ENCODE measurements at regions not wholly inside any gene's neighbourhood (a gene's known extent, or its start where the extent isn't known, plus 50 kb on each side); places are given as distances from the start of the nearest gene placed in this dataset.

DNA sequence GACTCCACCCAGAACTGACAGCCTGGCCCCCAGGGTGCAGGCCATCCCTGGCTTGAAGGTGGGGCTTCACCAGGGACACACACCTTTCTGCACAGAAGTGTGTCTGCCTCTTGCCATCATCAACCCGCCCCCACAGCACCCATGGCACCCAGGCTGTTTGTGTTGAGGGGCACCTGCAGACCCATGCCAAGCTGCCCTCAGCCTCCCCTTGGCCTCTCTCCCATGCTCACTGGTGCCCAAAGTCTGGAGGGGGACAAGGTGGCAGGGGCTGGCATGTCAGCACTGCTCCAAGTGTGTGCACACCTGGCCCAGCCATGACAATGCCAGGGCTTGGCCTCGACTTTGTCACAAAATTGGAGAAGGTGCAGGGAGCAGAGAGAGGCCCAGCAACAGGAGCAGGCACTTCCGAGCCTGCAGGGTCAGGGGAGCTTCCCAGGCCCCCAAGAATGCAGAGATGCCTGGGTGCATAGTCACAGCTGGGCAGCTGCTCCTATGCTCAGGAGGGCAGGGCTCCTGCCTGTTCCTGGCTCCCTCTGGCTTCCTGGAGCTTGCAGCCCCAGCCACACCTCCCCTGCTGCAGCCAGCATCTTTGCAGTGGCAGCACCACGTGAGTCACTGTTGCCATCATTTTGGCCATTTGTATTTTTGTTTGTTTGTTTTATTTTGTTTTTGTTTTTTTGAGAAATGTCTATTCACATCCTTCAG lies 280.6 kb upstream of the UBE2E3 start:
- Mint-ChIP-seq H3K4me1 (no peaks in the 10 kb centered on the region), H3K4me3 (no peak overlapping the region), H3K9me3 (no peaks in the 10 kb centered on the region), H3K27me3 (ENCODE audit: low read depth in 2 of 2) (no peaks in the 10 kb centered on the region), H3K36me3 (no peaks in the 10 kb centered on the region), H3K27ac (no peak overlapping the region)
- intact Hi-C loops (cut with micrococcal nuclease), result loop anchor here (10.0 kb wide), 1 partner anchor 95 kb away; no protein-coding TSS in a partner anchor
- no peak overlapping the region for H3K4me3 ChIP-seq (ENCODE audit: low read length)
- no peak overlapping the region for H3K27ac ChIP-seq (ENCODE audit: low read length)
- DNase-seq (no peak), ATAC-seq (no peak)
- H3K36me3 ChIP-seq (ENCODE audit: control insufficient read depth, insufficient read depth, low read length), result no peaks in the 10 kb centered on the region
- H3K4me1 ChIP-seq (ENCODE audit: control insufficient read depth, insufficient read depth, low read length), result no peaks in the 10 kb centered on the region
- H3K27me3 ChIP-seq (ENCODE audit: control insufficient read depth, insufficient read depth, low read length), result no peaks in the 10 kb centered on the region
- TF ChIP-seq, protein P1, sequence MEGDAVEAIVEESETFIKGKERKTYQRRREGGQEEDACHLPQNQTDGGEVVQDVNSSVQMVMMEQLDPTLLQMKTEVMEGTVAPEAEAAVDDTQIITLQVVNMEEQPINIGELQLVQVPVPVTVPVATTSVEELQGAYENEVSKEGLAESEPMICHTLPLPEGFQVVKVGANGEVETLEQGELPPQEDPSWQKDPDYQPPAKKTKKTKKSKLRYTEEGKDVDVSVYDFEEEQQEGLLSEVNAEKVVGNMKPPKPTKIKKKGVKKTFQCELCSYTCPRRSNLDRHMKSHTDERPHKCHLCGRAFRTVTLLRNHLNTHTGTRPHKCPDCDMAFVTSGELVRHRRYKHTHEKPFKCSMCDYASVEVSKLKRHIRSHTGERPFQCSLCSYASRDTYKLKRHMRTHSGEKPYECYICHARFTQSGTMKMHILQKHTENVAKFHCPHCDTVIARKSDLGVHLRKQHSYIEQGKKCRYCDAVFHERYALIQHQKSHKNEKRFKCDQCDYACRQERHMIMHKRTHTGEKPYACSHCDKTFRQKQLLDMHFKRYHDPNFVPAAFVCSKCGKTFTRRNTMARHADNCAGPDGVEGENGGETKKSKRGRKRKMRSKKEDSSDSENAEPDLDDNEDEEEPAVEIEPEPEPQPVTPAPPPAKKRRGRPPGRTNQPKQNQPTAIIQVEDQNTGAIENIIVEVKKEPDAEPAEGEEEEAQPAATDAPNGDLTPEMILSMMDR (IDR thresholded peaks at IDR 0.05), result no peak
- no peaks in the 10 kb centered on the region for H3K9me3 ChIP-seq (ENCODE audit: control insufficient read depth, insufficient read depth, low read length)
- whole genome bisulfite sequencing (ENCODE audit: insufficient coverage), result 82% methylated on average over 3 of the region's 4 CpGs

DNA sequence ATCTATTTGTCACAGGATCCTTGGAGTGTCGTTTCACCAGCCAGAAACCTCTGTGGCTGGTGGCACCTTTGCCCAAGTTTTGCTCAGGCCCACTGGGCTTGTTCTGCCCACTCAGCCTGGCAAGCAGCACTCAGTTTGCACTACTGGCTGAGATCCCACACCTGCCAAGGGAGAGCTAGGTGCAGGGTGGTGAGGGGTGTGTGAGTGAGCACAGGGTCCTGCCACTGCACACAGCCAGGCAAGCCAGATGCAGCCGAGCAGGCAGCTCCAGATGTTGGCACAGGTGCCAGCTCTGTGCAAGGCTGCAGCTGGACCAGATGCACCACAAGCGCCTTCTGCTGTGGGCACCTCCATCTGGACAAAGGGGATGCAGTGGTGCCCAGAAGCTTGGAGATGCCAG lies 281.7 kb upstream of the UBE2E3 start:
- WGBS (ENCODE audit: insufficient coverage), result 80% methylated on average over 3 of the region's 3 CpGs
- Mint-ChIP-seq H3K4me1 (no peaks in the 10 kb centered on the region), H3K4me3 (no peak overlapping the region), H3K27me3 (ENCODE audit: low read depth in 2 of 2) (no peaks in the 10 kb centered on the region), H3K36me3 (no peaks in the 10 kb centered on the region), H3K9me3 (no peaks in the 10 kb centered on the region), H3K27ac (no peak overlapping the region)
- Histone ChIP-seq H3K4me1 (ENCODE audit: control insufficient read depth, insufficient read depth, low read length) (no peaks in the 10 kb centered on the region), H3K36me3 (ENCODE audit: control insufficient read depth, insufficient read depth, low read length) (no peaks in the 10 kb centered on the region), H3K27ac (ENCODE audit: low read length) (no peak overlapping the region), H3K9me3 (ENCODE audit: control insufficient read depth, insufficient read depth, low read length) (no peaks in the 10 kb centered on the region), H3K27me3 (ENCODE audit: control insufficient read depth, insufficient read depth, low read length) (no peaks in the 10 kb centered on the region), H3K4me3 (ENCODE audit: low read length) (no peak overlapping the region)
- TF ChIP-seq, protein P1 (IDR thresholded peaks at IDR 0.05), result no peak
- ATAC-seq (no peak), DNase-seq (no peak)
- intact Hi-C loops (cut with micrococcal nuclease), result no loop called here

DNA sequence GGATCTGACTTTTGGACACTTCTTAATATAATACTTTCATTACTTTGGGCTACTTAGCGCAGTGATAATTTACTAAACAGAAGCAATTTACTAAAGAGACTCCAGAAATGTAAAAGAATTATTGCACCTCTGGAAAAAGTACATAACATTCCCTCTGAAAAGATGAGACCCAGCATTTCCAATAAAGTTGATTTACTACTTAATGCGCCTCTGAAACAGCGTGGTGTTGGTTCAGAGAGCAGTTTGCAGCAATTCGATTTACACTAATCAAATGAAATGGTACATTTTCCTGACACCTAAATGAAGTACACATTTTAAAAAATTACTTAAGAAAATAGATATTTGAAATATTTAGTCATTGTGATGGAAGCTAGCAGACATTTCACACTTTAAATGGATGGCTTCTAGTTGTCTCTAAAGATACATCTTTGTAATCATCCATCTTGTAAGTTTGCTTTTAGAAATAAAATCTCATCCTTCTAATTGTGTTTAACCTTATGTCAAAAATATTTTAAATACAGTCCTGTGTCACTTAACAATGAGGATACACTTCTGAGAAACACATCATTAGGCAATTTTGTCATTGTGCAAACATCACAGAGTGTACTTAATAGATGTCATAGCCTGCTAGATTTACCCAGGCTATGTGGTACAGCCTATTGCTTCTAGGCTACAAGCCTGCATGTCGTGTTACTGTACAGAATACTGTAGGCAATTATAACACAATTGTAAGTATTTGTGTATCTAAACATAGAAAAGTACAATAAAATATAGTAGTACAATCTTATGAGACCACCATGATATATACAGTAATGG lies 284.6 kb upstream of the UBE2E3 start:
- Histone ChIP-seq H3K4me3 (ENCODE audit: low read length) (no peak overlapping the region), H3K4me1 (ENCODE audit: control insufficient read depth, insufficient read depth, low read length) (no peaks in the 10 kb centered on the region), H3K27ac (ENCODE audit: low read length) (no peak overlapping the region), H3K9me3 (ENCODE audit: control insufficient read depth, insufficient read depth, low read length) (no peaks in the 10 kb centered on the region), H3K27me3 (ENCODE audit: control insufficient read depth, insufficient read depth, low read length) (no peaks in the 10 kb centered on the region), H3K36me3 (ENCODE audit: control insufficient read depth, insufficient read depth, low read length) (no peaks in the 10 kb centered on the region)
- intact Hi-C loops (cut with micrococcal nuclease), result no loop called here
- Mint-ChIP-seq H3K27ac (no peak overlapping the region), H3K4me3 (no peak overlapping the region), H3K36me3 (no peaks in the 10 kb centered on the region), H3K27me3 (ENCODE audit: low read depth in 2 of 2) (no peaks in the 10 kb centered on the region), H3K9me3 (no peaks in the 10 kb centered on the region), H3K4me1 (no peaks in the 10 kb centered on the region)
- TF ChIP-seq, protein P1 (IDR thresholded peaks at IDR 0.05), result no peak
- ATAC-seq, result no peak
- 88% methylated on average over 4 of the region's 5 CpGs for WGBS (ENCODE audit: insufficient coverage)
- DNase-seq, result no peak

Measured in natural killer cell (primary cell).